Heart left ventricle (tissue), 16 donors: ENCODE measurements at regions not wholly inside any gene's neighbourhood (a gene's known extent, or its start where the extent isn't known, plus 50 kb on each side); places are given as distances from the start of the nearest gene placed in this dataset.

Experiments used
- ATAC-seq, 4 donors: fragments of 200-7000 bp; cut with Tn5 transposase; one replicate each; pipeline ENCODE4 v1.9.1; 2020 to 2022; ENCODE audit warnings: moderate library complexity in 4 of 4, mild to moderate bottlenecking in 3 of 4, moderate number of reproducible peaks in 1 of 4
- DNase-seq, 5 donors: peaks; one replicate each; pipeline ENCODE4 v3.0.0-alpha.2; 2020
- H3K27ac ChIP-seq, 12 donors: fragments of 200-600 bp; sonication (generic) in 4 of 12; one replicate each; pipeline versions ENCODE4 v1.5.0 to v1.8.0; 2016 to 2022; ENCODE audit warnings: mild to moderate bottlenecking in 2 of 12
- H3K27me3 ChIP-seq, 9 donors: fragments of 200-600 bp; sonication (generic) in 2 of 9; one replicate each; pipeline versions ENCODE4 v1.5.1 to v1.8.0; 2016 to 2022; ENCODE audit warnings: mild to moderate bottlenecking in 3 of 9
- H3K36me3 ChIP-seq, 9 donors: fragments of 200-600 bp; sonication (generic) in 2 of 9; one replicate each; pipeline versions ENCODE4 v1.5.0 to v1.8.0; 2018 to 2022; ENCODE audit warnings: mild to moderate bottlenecking in 2 of 9
- H3K4me1 ChIP-seq, 12 donors: fragments of 200-600 bp; sonication (generic) in 4 of 12; one replicate each; pipeline versions ENCODE4 v1.5.0 to v1.8.0; 2016 to 2022; ENCODE audit warnings: mild to moderate bottlenecking in 3 of 12
- H3K4me3 ChIP-seq, 12 donors: fragments of 200-600 bp; sonication (generic) in 4 of 12; one replicate each; pipeline versions ENCODE4 v1.5.0 to v1.8.0; 2017 to 2022; ENCODE audit warnings: mild to moderate bottlenecking in 9 of 12, moderate library complexity in 4 of 12
- H3K9me3 ChIP-seq, 12 donors: fragments of 200-600 bp; sonication (generic) in 4 of 12; one replicate each; pipeline versions ENCODE4 v1.5.0 to v1.8.0; 2016 to 2022; ENCODE audit warnings: mild to moderate bottlenecking in 1 of 12
- POLR2A ChIP-seq, 2 donors: fragments of 450-650 bp; IDR thresholded peaks; one replicate each; pipeline ENCODE4 v1.6.1; 2017; ENCODE audit warnings: antibody characterized with exemption in 2 of 2, mild to moderate bottlenecking in 2 of 2, moderate library complexity in 2 of 2
- WGBS, 4 donors: extraction: QIAGEN DNeasy Blood & Tissue Kit in 2 of 4; methylation state at CpG; one replicate each; pipeline versions ENCODE4 v1.1.5 to v1.1.7; 2013 to 2018; 5-methylcytosine and 5-hydroxymethylcytosine counted together
- intact Hi-C, 10 donors: fragments of 100-400 bp; cut with DNase I; formaldehyde crosslinking; loops; one replicate each; pipeline versions ENCODE4 v1.11.1 to v1.14.2; 2022
- TF ChIP-seq, protein P1 (sequence below), 12 donors: fragments of 200-600 bp; sonication (generic) in 4 of 12; IDR thresholded peaks; one replicate each; pipeline versions ENCODE4 v1.5.0 to v1.8.0; 2018 to 2022; ENCODE audit warnings: antibody characterized with exemption in 12 of 12, mild to moderate bottlenecking in 5 of 12
- donor health status: ischemic (EF 13 %, LVEDD 7.1; RV severe dilation, severe dysfunction).
- donor health status: healthy with polysubstance abuse.
- donor health status: DM: no; HTN: yes; CAD: no.
- donor health status: DM: no; HTN: no; CAD: no.
- donor health status: ischemic (EF 25% LVEDD 6.9; RV normal size, moderate dysfunction).
- donor health status: ischemic (EF 25% LVEDD 5.7; RV mildly dilated, moderate dysfunction).
- donor health status: healthy.
- donor health status: DM: yes; HTN: yes; CAD: no.
- donor health status: ischemic (EF 35%, LVEDD 5.7; RV mildly dilated, moderate dysfunction).
- donor health status: nonischemic (EF 11% LVEDD 7.7; RV severe dilation, severe dysfunction).
- donor health status: DM: yes; HTN: yes; CAD: no.
- donor health status: PGD.
- donor health status: ischemic (EF 29% LVEDD 5.4; RV normal size, mild dysfunction).
- donor health status: nonischemic (EF 23%, LVEDD 6.1; RV moderate dilation, normal function).

DNA sequence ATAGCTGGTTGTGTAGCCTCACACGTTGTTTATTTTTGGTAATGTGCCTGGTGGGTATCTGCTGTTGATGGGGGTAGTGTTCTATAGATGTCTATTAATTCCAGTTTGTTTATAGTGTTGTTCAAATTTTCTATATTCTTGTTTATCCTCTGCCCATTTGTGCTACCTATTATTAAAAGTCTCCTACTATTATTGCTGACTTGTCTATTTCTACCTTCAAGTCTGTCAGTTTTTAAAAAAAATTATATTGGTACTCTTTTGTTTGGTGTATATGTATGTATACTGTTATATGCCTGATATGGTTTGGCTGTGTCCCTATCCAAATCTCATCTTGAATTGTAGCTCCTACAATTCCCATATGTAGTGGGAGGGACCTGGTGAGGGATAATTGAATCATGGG, 578.6 kb downstream of the PCDH7 start:
- intact Hi-C loops, result no loop called here
- H3K27me3 ChIP-seq, result no peaks in the 10 kb centered on the region
- no peaks in the 10 kb centered on the region for H3K9me3 ChIP-seq
- TF ChIP-seq, protein P1, sequence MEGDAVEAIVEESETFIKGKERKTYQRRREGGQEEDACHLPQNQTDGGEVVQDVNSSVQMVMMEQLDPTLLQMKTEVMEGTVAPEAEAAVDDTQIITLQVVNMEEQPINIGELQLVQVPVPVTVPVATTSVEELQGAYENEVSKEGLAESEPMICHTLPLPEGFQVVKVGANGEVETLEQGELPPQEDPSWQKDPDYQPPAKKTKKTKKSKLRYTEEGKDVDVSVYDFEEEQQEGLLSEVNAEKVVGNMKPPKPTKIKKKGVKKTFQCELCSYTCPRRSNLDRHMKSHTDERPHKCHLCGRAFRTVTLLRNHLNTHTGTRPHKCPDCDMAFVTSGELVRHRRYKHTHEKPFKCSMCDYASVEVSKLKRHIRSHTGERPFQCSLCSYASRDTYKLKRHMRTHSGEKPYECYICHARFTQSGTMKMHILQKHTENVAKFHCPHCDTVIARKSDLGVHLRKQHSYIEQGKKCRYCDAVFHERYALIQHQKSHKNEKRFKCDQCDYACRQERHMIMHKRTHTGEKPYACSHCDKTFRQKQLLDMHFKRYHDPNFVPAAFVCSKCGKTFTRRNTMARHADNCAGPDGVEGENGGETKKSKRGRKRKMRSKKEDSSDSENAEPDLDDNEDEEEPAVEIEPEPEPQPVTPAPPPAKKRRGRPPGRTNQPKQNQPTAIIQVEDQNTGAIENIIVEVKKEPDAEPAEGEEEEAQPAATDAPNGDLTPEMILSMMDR (IDR thresholded peaks at IDR 0.05), result no peak
- TF ChIP-seq POLR2A (IDR thresholded peaks at IDR 0.05), result no peak
- ATAC-seq (no peak), DNase-seq (no peak)
- H3K4me1 ChIP-seq, result no peaks in the 10 kb centered on the region
- no peaks in the 10 kb centered on the region for H3K36me3 ChIP-seq
- no peak overlapping the region for H3K27ac ChIP-seq
- whole genome bisulfite sequencing, 4 donors, result 41 to 95% (median 85%) methylated on average over 1 of the region's 1 CpG
- H3K4me3 ChIP-seq, result no peak overlapping the region

DNA sequence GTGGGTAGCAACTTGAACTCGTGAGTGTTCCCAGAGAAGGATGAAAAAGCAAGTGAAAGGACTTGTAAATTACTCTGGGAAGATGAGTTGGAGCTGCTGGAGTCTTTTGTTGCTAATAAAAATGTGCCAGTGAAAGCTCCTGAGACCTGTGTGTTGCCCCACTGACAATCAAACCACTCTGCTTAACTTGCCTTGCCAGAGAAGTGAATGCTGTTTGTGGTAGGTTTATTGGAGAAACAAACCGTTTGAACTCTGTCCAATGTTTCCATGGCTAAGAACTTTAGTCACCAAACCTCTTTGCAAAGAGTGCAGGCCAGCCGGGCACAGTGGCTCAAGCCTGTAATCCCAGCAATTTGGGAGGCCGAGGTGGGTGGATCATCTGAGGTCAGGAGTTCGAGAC, 586.9 kb downstream of the PCDH7 start:
- H3K27me3 ChIP-seq, result no peaks in the 10 kb centered on the region
- H3K4me1 ChIP-seq, result no peaks in the 10 kb centered on the region
- WGBS, 4 donors, result 77 to 83% (median 81%) methylated on average over 5 of the region's 5 CpGs
- ATAC-seq, result no peak
- no peaks in the 10 kb centered on the region for H3K36me3 ChIP-seq
- DNase-seq, result no peak
- H3K27ac ChIP-seq, result no peak overlapping the region
- H3K9me3 ChIP-seq, result no peaks in the 10 kb centered on the region
- intact Hi-C loops, result no loop called here
- H3K4me3 ChIP-seq, result no peak overlapping the region
- TF ChIP-seq, protein P1 (IDR thresholded peaks at IDR 0.05), result no peak
- TF ChIP-seq POLR2A (IDR thresholded peaks at IDR 0.05), result no peak

DNA sequence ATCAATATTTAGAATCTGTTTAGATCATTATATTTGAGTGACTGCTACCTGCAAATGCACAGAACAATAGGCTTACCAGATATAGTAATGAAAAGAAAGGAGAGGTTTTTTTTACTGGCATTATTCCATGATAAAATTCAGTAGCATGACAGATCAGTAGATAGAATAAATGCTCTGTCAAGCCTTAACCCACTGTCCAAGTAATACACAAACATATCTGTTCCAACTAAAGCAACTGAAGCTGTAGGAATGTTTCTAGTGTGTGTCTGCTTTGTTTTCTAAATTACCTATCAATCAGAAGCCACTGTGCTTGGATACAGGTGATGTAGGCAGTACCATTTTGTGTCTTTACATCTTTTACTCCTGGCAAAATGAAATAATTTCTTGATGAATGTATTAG, 604.6 kb downstream of the PCDH7 start:
- intact Hi-C loops, result no loop called here
- ATAC-seq, result no peak
- Histone ChIP-seq H3K27ac (no peak overlapping the region), H3K27me3 (no peaks in the 10 kb centered on the region), H3K4me1 (no peaks in the 10 kb centered on the region), H3K4me3 (no peak overlapping the region), H3K9me3 (peaks cover 0 to 8% (median 0%) of the 10 kb centered on the region in 12 donors), H3K36me3 (no peaks in the 10 kb centered on the region)
- TF ChIP-seq, protein P1 (IDR thresholded peaks at IDR 0.05), result no peak
- TF ChIP-seq POLR2A (IDR thresholded peaks at IDR 0.05), result no peak
- no peak for DNase-seq

DNA sequence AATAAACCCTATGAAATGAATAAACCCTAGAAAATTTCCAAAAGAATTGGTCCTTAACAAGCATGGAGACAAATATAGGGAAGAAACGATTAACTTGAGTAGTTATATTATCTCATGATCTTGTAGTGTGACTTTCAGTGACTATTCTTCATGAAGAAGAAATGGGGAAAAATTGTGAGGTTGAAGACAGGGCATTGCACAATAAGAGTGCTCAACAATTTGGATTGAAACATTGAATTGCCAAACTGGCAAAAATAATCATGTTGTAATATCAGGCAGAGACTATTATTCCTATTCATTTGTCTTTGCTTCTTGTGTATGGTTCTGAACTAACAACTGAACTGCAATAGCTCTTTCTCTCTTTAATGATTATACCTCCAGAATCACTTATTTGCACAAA, 605.1 kb downstream of the PCDH7 start:
- H3K36me3 ChIP-seq, result no peaks in the 10 kb centered on the region
- no peak overlapping the region for H3K27ac ChIP-seq
- intact Hi-C loops, result no loop called here
- H3K4me1 ChIP-seq, result no peaks in the 10 kb centered on the region
- no peak for DNase-seq
- H3K27me3 ChIP-seq, result no peaks in the 10 kb centered on the region
- no peak overlapping the region for H3K4me3 ChIP-seq
- WGBS, 4 donors, result 75 to 86% (median 82%) methylated on average over 1 of the region's 1 CpG
- no peak for ATAC-seq
- H3K9me3 ChIP-seq, result peaks cover 0 to 5% (median 0%) of the 10 kb centered on the region in 12 donors
- no peak for TF ChIP-seq POLR2A (IDR thresholded peaks at IDR 0.05)
- TF ChIP-seq, protein P1 (IDR thresholded peaks at IDR 0.05), result no peak
